Ishikawa (cell line): ENCODE measurements at regions not wholly inside any gene's neighbourhood (a gene's known extent, or its start where the extent isn't known, plus 50 kb on each side); places are given as distances from the start of the nearest gene placed in this dataset.

Source experiments
- CEBPB ChIP-seq: IDR thresholded peaks from 2 replicates; pipeline ENCODE4 v1.6.1; 2012
- CREB1 ChIP-seq: IDR thresholded peaks from 2 replicates; pipeline ENCODE4 v1.6.1; 2012; ENCODE audit warnings: low read depth
- EGR1 ChIP-seq: IDR thresholded peaks from 2 replicates; pipeline ENCODE4 v1.6.1; 2012
- EP300 ChIP-seq: IDR thresholded peaks from 2 replicates; pipeline ENCODE4 v1.6.1; 2012; ENCODE audit warnings: borderline replicate concordance
- FOXM1 ChIP-seq: IDR thresholded peaks from 2 replicates; pipeline ENCODE4 v1.6.1; 2012; ENCODE audit warnings: low read depth, borderline replicate concordance
- MAX ChIP-seq: IDR thresholded peaks from 2 replicates; pipeline ENCODE4 v1.6.1; 2012
- NFIC ChIP-seq: IDR thresholded peaks from 2 replicates; pipeline ENCODE4 v1.6.1; 2012
- RAD21 ChIP-seq: IDR thresholded peaks from 2 replicates; pipeline ENCODE4 v1.6.1; 2012; ENCODE audit warnings: low read depth
- TAF1 ChIP-seq: IDR thresholded peaks from 2 replicates; pipeline ENCODE4 v1.6.1; 2012; ENCODE audit warnings: low read depth, mild to moderate bottlenecking
- TCF12 ChIP-seq: IDR thresholded peaks from 2 replicates; pipeline ENCODE4 v1.6.1; 2012; ENCODE audit warnings: low read depth
- TEAD4 ChIP-seq: IDR thresholded peaks from 2 replicates; pipeline ENCODE4 v1.6.1; 2012
- YY1 ChIP-seq: IDR thresholded peaks from 2 replicates; pipeline ENCODE4 v1.6.1; 2012; ENCODE audit warnings: low read depth
- ZBTB7A ChIP-seq: IDR thresholded peaks from 2 replicates; pipeline ENCODE4 v1.6.1; 2012; ENCODE audit warnings: low read depth
- TF ChIP-seq, protein P1 (sequence below): IDR thresholded peaks from 2 replicates; pipeline ENCODE4 v1.6.1; 2012; ENCODE audit warnings: low read depth, mild to moderate bottlenecking
- TF ChIP-seq, protein P2 (sequence below): IDR thresholded peaks from 2 replicates; pipeline ENCODE4 v1.6.1; 2012

DNA sequence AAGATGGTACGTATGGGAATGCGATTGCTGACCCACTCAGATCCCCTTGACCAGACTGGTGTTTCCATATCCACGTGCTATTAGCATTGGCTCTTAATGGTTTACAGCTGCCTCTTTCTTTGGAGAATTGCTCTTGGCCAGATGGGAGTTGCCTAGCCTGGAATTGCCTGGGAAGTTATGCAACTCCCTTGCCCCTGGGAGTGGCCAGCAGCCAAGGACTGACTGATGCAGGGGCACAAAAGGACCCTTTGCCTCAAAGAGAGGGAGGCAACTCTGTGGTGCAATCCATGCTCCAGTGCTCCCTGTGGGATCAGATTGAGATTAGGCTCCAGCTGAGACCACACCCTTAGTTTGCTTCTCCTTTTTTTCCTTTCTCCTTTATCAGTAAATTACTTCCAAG is 203.5 kb upstream of the JAG1 start:
- no peak for TF ChIP-seq YY1
- no peak for TF ChIP-seq EP300
- no peak for TF ChIP-seq CREB1
- no peak for TF ChIP-seq NFIC
- TF ChIP-seq FOXM1, result no peak
- no peak for TF ChIP-seq EGR1

GRCh38 chr20:10883166-10883565 is 209.4 kb upstream of the JAG1 start:
- TF ChIP-seq EP300, result no peak
- no peak for TF ChIP-seq TCF12
- TF ChIP-seq CEBPB, result no peak
- TF ChIP-seq FOXM1, result no peak
- no peak for TF ChIP-seq TAF1
- no peak for TF ChIP-seq ZBTB7A
- TF ChIP-seq MAX, result no peak
- no peak for TF ChIP-seq RAD21
- TF ChIP-seq, protein P1, sequence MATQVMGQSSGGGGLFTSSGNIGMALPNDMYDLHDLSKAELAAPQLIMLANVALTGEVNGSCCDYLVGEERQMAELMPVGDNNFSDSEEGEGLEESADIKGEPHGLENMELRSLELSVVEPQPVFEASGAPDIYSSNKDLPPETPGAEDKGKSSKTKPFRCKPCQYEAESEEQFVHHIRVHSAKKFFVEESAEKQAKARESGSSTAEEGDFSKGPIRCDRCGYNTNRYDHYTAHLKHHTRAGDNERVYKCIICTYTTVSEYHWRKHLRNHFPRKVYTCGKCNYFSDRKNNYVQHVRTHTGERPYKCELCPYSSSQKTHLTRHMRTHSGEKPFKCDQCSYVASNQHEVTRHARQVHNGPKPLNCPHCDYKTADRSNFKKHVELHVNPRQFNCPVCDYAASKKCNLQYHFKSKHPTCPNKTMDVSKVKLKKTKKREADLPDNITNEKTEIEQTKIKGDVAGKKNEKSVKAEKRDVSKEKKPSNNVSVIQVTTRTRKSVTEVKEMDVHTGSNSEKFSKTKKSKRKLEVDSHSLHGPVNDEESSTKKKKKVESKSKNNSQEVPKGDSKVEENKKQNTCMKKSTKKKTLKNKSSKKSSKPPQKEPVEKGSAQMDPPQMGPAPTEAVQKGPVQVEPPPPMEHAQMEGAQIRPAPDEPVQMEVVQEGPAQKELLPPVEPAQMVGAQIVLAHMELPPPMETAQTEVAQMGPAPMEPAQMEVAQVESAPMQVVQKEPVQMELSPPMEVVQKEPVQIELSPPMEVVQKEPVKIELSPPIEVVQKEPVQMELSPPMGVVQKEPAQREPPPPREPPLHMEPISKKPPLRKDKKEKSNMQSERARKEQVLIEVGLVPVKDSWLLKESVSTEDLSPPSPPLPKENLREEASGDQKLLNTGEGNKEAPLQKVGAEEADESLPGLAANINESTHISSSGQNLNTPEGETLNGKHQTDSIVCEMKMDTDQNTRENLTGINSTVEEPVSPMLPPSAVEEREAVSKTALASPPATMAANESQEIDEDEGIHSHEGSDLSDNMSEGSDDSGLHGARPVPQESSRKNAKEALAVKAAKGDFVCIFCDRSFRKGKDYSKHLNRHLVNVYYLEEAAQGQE, result no peak
- TF ChIP-seq TEAD4, result no peak
- no peak for TF ChIP-seq YY1

DNA sequence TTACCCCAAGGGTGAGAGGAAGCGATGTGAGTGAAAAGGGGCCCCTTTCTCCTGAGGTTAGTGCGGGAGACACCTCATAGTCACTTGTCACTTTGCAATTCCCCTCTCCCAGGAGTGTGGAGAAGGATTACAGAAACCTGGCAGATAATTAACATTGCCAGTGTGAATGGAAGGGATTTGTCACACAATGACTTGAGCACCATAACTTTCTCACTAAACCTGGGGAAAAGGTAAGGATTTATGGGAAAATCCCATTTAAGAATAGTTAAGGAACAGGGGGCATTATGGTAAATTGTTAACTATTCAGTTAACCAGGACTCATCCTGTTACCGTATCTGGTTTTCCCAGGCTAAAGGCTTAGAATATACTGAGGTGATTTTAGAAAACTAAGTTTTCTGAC is 219.5 kb upstream of the JAG1 start:
- TF ChIP-seq TAF1 (no peak), EP300 (no peak), MAX (no peak), EGR1 (no peak), TEAD4 (no peak), CREB1 (no peak), CEBPB (no peak), FOXM1 (no peak), NFIC (no peak), ZBTB7A (no peak), YY1 (no peak), RAD21 (no peak), TCF12 (no peak)
- TF ChIP-seq, protein P1, result no peak
- TF ChIP-seq, protein P2, sequence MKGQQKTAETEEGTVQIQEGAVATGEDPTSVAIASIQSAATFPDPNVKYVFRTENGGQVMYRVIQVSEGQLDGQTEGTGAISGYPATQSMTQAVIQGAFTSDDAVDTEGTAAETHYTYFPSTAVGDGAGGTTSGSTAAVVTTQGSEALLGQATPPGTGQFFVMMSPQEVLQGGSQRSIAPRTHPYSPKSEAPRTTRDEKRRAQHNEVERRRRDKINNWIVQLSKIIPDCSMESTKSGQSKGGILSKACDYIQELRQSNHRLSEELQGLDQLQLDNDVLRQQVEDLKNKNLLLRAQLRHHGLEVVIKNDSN, result no peak

DNA sequence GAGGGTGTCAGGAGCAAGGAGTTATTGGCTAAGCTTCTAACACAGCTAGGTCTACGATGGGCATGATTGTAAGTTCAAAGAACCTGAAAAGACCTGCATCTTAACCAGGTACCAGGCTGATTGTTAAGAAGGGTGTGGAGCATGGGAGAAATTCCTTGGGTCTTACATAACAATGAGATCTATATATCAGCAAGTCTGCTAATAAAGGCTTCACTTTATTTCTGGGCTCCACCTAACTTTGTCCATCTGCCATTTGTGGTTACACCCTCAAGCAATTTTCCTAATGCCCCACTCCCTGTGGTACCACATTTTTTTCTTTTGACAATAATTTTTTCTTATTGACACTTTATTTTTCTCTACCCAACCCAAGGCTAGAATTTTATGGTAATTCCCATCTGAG is 223.5 kb upstream of the JAG1 start:
- TF ChIP-seq ZBTB7A (no peak), NFIC (no peak), TCF12 (no peak), FOXM1 (no peak), RAD21 (no peak), CREB1 (no peak), TAF1 (no peak), TEAD4 (no peak), EP300 (no peak), EGR1 (no peak)

- no peak for TF ChIP-seq EGR1
- TF ChIP-seq, protein P2, result no peak
- no peak for TF ChIP-seq CEBPB
- no peak for TF ChIP-seq NFIC
- TF ChIP-seq EP300, result no peak
- no peak for TF ChIP-seq ZBTB7A
- TF ChIP-seq TAF1, result no peak
- TF ChIP-seq MAX, result no peak
- no peak for TF ChIP-seq YY1
- no peak for TF ChIP-seq TCF12
- no peak for TF ChIP-seq TEAD4
- TF ChIP-seq, protein P1, result no peak
- no peak for TF ChIP-seq RAD21
- TF ChIP-seq FOXM1, result no peak
- TF ChIP-seq CREB1, result no peak
Measured at GRCh38 chr20:10898552-10898951, 224.8 kb upstream of the JAG1 start.
